ENCODE measurements at regions not wholly inside any gene's neighbourhood (a gene's known extent, or its start where the extent isn't known, plus 50 kb on each side); places are given as distances from the start of the nearest gene placed in this dataset.

- H4K5ac ChIP-seq (ENCODE audit: insufficient read length, low read depth, low read length), result no peak overlapping the region
- FAIRE-seq, result no peak
- no peaks in the 10 kb centered on the region for H3K36me3 ChIP-seq (ENCODE audit: control insufficient read depth in 2 of 4, insufficient read depth in 4 of 4, low read length in 3 of 4)
Measured at GRCh38 chr9:96115836-96116235, 186.1 kb downstream of the HSD17B3 start.

More at GRCh38 chr9:96115836-96116235, 186.1 kb downstream of the HSD17B3 start:
- no peaks in the 10 kb centered on the region for H4K20me1 ChIP-seq (replicated peaks in 1 of 2; ENCODE audit: control insufficient read depth in 1 of 2, insufficient read depth in 2 of 2, low read length in 2 of 2)
- H3K4me3 ChIP-seq (ENCODE audit: extremely low read depth in 1 of 4, insufficient read depth in 2 of 4, low read depth in 3 of 4, low read length in 4 of 4), result no peak overlapping the region
- ChIA-PET CTCF (ENCODE audit: partially characterized antibody) (interaction anchor here (0.6 to 1.3 kb wide), 3 partner anchors 10 to 45 kb away, joined by 3 to 6 read pairs (median 4); no protein-coding TSS in a partner anchor), POLR2A (ENCODE audit: partially characterized antibody) (no interaction called here)
- H2AFZ ChIP-seq (ENCODE audit: low read length), result no peak overlapping the region
- H2BK15ac ChIP-seq (ENCODE audit: low read length), result no peak overlapping the region
- H2BK12ac ChIP-seq (ENCODE audit: low read depth, low read length), result no peak overlapping the region
- H3K27ac ChIP-seq (ENCODE audit: low read depth, low read length), result no peak overlapping the region
- H3K23me2 ChIP-seq (ENCODE audit: low read depth, low read length), result no peaks in the 10 kb centered on the region
- H3K14ac ChIP-seq (ENCODE audit: insufficient read length), result no peak overlapping the region
- no peak overlapping the region for H3K56ac ChIP-seq (replicated peaks; ENCODE audit: insufficient read length, low read depth, low read length)
- no peak for TF ChIP-seq BACH1 (IDR thresholded peaks at IDR 0.05; ENCODE audit: low read length)
- no peak for TF ChIP-seq TCF12 (IDR thresholded peaks at IDR 0.05; ENCODE audit: low read depth, low read length)
- DNase-seq (ENCODE audit: low read depth in 1 of 2, low spot score in 2 of 2), result no peak
- no peak overlapping the region for H3K4me2 ChIP-seq (ENCODE audit: insufficient read depth in 1 of 2, low read depth in 2 of 2, low read length in 2 of 2)
- H2BK20ac ChIP-seq (ENCODE audit: low read length), result no peak overlapping the region
- no peak overlapping the region for H4K8ac ChIP-seq (ENCODE audit: extremely low read depth, insufficient read depth, low read length)
- no peak overlapping the region for H3K23ac ChIP-seq (ENCODE audit: insufficient read length)
- no peak overlapping the region for H2BK120ac ChIP-seq (replicated peaks; ENCODE audit: low read depth, low read length)
- peaks cover 7 to 9% of the 10 kb centered on the region in 2 experiments; a peak in 3 of 4 replicates for H3K9me3 ChIP-seq (ENCODE audit: insufficient read depth in 2 of 2, low read depth in 1 of 2, low read length in 1 of 2)
- no peaks in the 10 kb centered on the region for H3K79me2 ChIP-seq (ENCODE audit: control insufficient read depth in 1 of 2, insufficient read depth in 2 of 2, low read length in 2 of 2)
- H3K18ac ChIP-seq (ENCODE audit: extremely low read depth, low read length), result no peak overlapping the region
- H2AK5ac ChIP-seq (ENCODE audit: low read depth, low read length), result no peak overlapping the region
- H4K91ac ChIP-seq (replicated peaks; ENCODE audit: insufficient read length, low read length), result no peak overlapping the region
- 93% methylated on average over 4 of the region's 4 CpGs; no CpG with 5 or more reads in 1 of the 2 experiments for WGBS, 2 experiments (ENCODE audit: extremely low coverage in 1 of 2, insufficient coverage in 1 of 2, insufficient read length in 1 of 2, insufficient replicate concordance in 2 of 2, low coverage in 1 of 2, low lambda C conversion rate in 2 of 2, missing lambda C conversion rate in 1 of 2)
- no peak overlapping the region for H3K9ac ChIP-seq (replicated peaks in 1 of 4; ENCODE audit: extremely low read depth in 1 of 4, low read depth in 3 of 4, low read length in 3 of 4)
- H3K4me1 ChIP-seq (replicated peaks in 1 of 4; ENCODE audit: control insufficient read depth in 3 of 4, insufficient read depth in 4 of 4, low read length in 3 of 4), result no peaks in the 10 kb centered on the region; a peak in 1 of 7 replicates
- no peaks in the 10 kb centered on the region for H3K79me1 ChIP-seq (ENCODE audit: low read depth, low read length)
- H3K27me3 ChIP-seq (replicated peaks in 1 of 4; ENCODE audit: control insufficient read depth in 3 of 4, extremely low read depth in 1 of 4, insufficient read depth in 3 of 4, low read length in 3 of 4), result no peaks in the 10 kb centered on the region
- H3K4ac ChIP-seq (replicated peaks; ENCODE audit: insufficient read length, low read depth, low read length), result no peak overlapping the region
- no peak overlapping the region for H2BK5ac ChIP-seq (ENCODE audit: low read depth, low read length)
